NCI-H2029 treated with DMSO at 0.1 percent for 48 hours (cell line): ENCODE measurements at regions not wholly inside any gene's neighbourhood (a gene's known extent, or its start where the extent isn't known, plus 50 kb on each side); places are given as distances from the start of the nearest gene placed in this dataset.
"Not testable (repeated sequence)": the region's sequence is repeated elsewhere in the genome, so short reads cannot be mapped to it uniquely, and the experiment has no call there.

Source experiments
- DNase-seq: peaks from one replicate; lab custom pipeline; 2025; lab: John Stamatoyannopoulos, UW

- DNase-seq = no peak
Observed at GRCh38 chr6:37078814-37079213, 73.4 kb downstream of the FGD2 start.

GRCh38 chr6:37081042-37081607, 75.7 kb downstream of the FGD2 start:
- DNase-seq = no peak

- DNase-seq = no peak
Observed at GRCh38 chr6:37082390-37083130, 77.1 kb downstream of the FGD2 start.

- DNase-seq = no peak
Observed at GRCh38 chr6:37083243-37084138, 78.0 kb downstream of the FGD2 start.

- DNase-seq = not testable (repeated sequence)
Observed at GRCh38 chr6:37084665-37085064, 79.2 kb downstream of the FGD2 start.

- no peak for DNase-seq
Observed at GRCh38 chr6:37085198-37085597, 79.7 kb downstream of the FGD2 start.

GRCh38 chr6:37088897-37089296, 81.1 kb upstream of the PIM1 start:
- DNase-seq = no peak

GRCh38 chr6:37089783-37090182, 80.2 kb upstream of the PIM1 start:
- DNase-seq = no peak

- not testable (repeated sequence) for DNase-seq
Observed at GRCh38 chr6:37091104-37091503, 78.8 kb upstream of the PIM1 start.

GRCh38 chr6:37091586-37091985, 78.4 kb upstream of the PIM1 start:
- DNase-seq = not testable (repeated sequence)

GRCh38 chr6:37092923-37093727, 76.8 kb upstream of the PIM1 start:
- no peak for DNase-seq

- no peak for DNase-seq
Observed at GRCh38 chr6:37093728-37094069, 76.3 kb upstream of the PIM1 start.

GRCh38 chr6:37095997-37096396, 74.0 kb upstream of the PIM1 start:
- DNase-seq = no peak

GRCh38 chr6:37097335-37097734, 72.6 kb upstream of the PIM1 start:
- no peak for DNase-seq

GRCh38 chr6:37099442-37099841, 70.5 kb upstream of the PIM1 start:
- DNase-seq = no peak

- DNase-seq = no peak
Observed at GRCh38 chr6:37100745-37101144, 69.2 kb upstream of the PIM1 start.

- no peak for DNase-seq
Observed at GRCh38 chr6:37101991-37102298, 68.0 kb upstream of the PIM1 start.

- DNase-seq = peak; percentile 89
Observed at GRCh38 chr6:37102299-37103168, 67.4 kb upstream of the PIM1 start.

- DNase-seq = peak; percentile 88
Observed at GRCh38 chr6:37103169-37104039, 66.5 kb upstream of the PIM1 start.

- DNase-seq = no peak
Observed at GRCh38 chr6:37104824-37105147, 65.2 kb upstream of the PIM1 start.
